Upper lobe of right lung (tissue), 1 donor: ENCODE measurements at regions not wholly inside any gene's neighbourhood (a gene's known extent, or its start where the extent isn't known, plus 50 kb on each side); places are given as distances from the start of the nearest gene placed in this dataset.

ENCODE experiments used
- ATAC-seq: fragments of 200-7000 bp; cut with Tn5 transposase; one replicate; pipeline ENCODE4 v1.9.1; 2020; ENCODE audit warnings: mild to moderate bottlenecking, moderate library complexity
- DNase-seq: peaks from one replicate; pipeline ENCODE4 v3.0.0-alpha.2; 2020
- H3K27ac ChIP-seq: fragments of 200-600 bp; one replicate; pipeline ENCODE4 v1.8.0; 2022
- H3K27me3 ChIP-seq: fragments of 200-600 bp; one replicate; pipeline ENCODE4 v1.8.0; 2022; ENCODE audit warnings: mild to moderate bottlenecking
- H3K36me3 ChIP-seq: fragments of 200-600 bp; one replicate; pipeline ENCODE4 v1.8.0; 2022
- H3K4me1 ChIP-seq: fragments of 200-600 bp; one replicate; pipeline ENCODE4 v1.8.0; 2022
- H3K4me3 ChIP-seq: fragments of 200-600 bp; one replicate; pipeline ENCODE4 v1.8.0; 2022; ENCODE audit warnings: mild to moderate bottlenecking
- H3K9me3 ChIP-seq: fragments of 200-600 bp; one replicate; pipeline ENCODE4 v1.8.0; 2022
- CTCF ChIP-seq: fragments of 200-600 bp; IDR thresholded peaks from one replicate; pipeline ENCODE4 v1.8.0; 2022; ENCODE audit warnings: antibody characterized with exemption
- intact Hi-C: fragments of 100-400 bp; cut with DNase I; formaldehyde crosslinking; loops from one replicate; pipeline ENCODE4 v1.11.0; 2022
- donor health status: DM: no; HTN: yes; CAD: no; lungs with severe emphysema.

- Histone ChIP-seq H3K4me3 (no peak overlapping the region), H3K9me3 (no peaks in the 10 kb centered on the region), H3K27me3 (no peaks in the 10 kb centered on the region), H3K36me3 (no peaks in the 10 kb centered on the region), H3K4me1 (peaks cover 6% of the 10 kb centered on the region), H3K27ac (no peak overlapping the region)
- TF ChIP-seq CTCF: no peak
- intact Hi-C loops: no loop called here
- no peak for ATAC-seq
- DNase-seq: no peak
These were observed 337.6 kb downstream of the DHX35 start for GRCh38 chr20:39299783-39300182.

DNA sequence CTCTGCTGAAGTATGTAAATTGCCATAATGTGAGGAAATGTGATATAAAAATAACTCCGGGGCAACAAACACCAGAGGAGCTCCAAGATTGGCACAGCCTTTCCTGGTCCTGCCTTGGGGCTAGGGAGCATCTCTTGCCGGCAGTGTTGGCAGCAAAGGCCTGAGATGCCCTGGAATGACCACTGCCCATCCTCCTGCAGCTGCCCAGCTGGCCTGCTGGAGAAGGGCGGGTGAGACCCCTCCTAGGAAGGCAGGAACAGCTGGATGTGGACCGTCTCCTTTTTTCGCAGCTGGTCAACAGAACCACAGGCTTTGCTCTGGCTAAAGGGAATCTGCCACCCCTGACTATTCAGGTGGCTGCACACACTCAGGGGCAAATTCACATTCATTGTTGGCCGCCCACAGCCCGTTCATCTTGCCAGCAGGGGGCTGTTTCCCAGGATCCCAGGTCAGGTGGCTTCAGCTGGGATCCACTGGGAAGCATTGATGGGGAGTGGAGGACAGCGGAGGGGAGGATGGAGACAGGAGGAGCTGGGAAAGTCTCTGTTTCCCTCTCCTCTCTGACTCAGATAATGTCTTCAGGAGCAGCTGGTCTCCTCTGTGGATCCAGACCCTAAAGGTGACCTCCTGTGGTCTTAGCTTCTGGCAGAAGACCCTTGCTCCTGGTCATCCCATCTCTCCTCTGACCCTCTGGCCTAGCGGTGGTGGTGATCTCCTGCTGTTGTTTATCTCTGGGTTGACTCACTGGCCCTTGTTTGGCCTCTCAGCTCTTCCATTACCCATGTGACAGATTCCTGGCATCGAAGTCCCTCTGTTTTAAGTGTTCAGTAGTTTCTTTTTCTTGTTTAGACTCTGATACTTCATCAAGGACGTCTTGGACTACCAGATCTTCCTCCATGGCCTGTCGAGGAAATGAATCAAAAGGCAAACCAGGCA lies 336.7 kb downstream of the DHX35 start:
- DNase-seq (no peak), ATAC-seq (peak; percentile 60)
- Histone ChIP-seq H3K27ac (no peak overlapping the region), H3K36me3 (no peaks in the 10 kb centered on the region), H3K9me3 (no peaks in the 10 kb centered on the region), H3K4me1 (peaks cover 6% of the 10 kb centered on the region), H3K27me3 (no peaks in the 10 kb centered on the region), H3K4me3 (no peak overlapping the region)
- intact Hi-C loops: no loop called here
- TF ChIP-seq CTCF: no peak

GRCh38 chr20:39298121-39298520 lies 336.0 kb downstream of the DHX35 start:
- Histone ChIP-seq H3K27ac (no peak overlapping the region), H3K36me3 (no peaks in the 10 kb centered on the region), H3K4me3 (no peak overlapping the region), H3K9me3 (no peaks in the 10 kb centered on the region), H3K27me3 (no peaks in the 10 kb centered on the region), H3K4me1 (peaks cover 6% of the 10 kb centered on the region)
- intact Hi-C loops: no loop called here
- DNase-seq (no peak), ATAC-seq (no peak)
- TF ChIP-seq CTCF: no peak

DNA sequence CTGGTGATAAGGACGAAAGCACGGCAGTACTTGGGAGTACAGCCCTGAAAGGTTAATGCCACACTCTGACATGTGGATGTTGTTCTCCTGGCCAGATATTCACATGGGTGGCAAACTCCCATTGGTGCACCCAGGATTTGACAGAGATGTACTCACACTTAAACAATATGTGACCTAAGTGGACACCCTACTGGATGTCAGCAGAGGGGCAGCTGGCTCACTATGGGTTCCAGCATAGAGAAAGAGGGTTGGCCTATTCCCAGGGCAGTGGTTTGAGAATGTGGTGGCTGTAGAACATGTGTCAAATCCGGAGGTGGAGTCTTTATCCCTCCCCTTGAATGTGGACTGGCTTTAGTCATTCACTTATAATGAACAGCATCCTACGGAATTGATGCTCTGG lies 333.2 kb downstream of the DHX35 start:
- DNase-seq: no peak
- H3K4me1 ChIP-seq: peaks cover 6% of the 10 kb centered on the region
- ATAC-seq: no peak
- TF ChIP-seq CTCF: no peak
- H3K27me3 ChIP-seq: no peaks in the 10 kb centered on the region
- no peaks in the 10 kb centered on the region for H3K36me3 ChIP-seq
- H3K27ac ChIP-seq: no peak overlapping the region
- H3K9me3 ChIP-seq: no peaks in the 10 kb centered on the region
- no peak overlapping the region for H3K4me3 ChIP-seq
- intact Hi-C loops: no loop called here

DNA sequence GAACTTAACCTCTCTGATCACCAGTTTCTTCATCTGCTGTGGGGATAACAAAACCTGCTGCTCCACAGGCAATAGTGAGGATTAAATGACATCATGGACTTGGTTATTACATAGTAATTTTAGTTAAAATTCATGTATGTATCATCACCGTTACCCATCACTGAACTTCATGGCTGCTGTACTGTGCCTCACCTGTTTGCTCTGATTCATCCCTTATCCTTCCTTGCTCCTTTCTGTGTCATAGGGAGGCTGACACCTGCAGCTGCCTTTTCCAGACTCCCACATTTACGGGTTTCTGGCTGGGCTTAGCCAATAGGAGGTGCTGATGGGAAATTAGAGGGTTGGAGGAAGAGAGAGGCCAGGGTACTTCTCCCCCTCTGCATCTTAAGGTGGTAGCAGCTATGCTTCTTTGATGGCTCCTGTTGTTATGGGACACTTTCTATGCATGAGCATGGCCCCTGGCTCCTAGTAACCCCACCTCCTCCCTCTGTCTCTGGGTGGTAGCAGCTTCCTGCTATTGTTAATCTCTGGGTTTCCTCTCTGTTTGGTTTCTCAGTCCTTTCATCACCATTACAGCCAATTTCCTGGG lies 332.1 kb downstream of the DHX35 start:
- Histone ChIP-seq H3K27ac (no peak overlapping the region), H3K4me3 (no peak overlapping the region), H3K4me1 (peaks cover 6% of the 10 kb centered on the region), H3K36me3 (no peaks in the 10 kb centered on the region), H3K27me3 (no peaks in the 10 kb centered on the region), H3K9me3 (no peaks in the 10 kb centered on the region)
- ATAC-seq (no peak), DNase-seq (no peak)
- no peak for TF ChIP-seq CTCF
- intact Hi-C loops: no loop called here
